Brain microvascular endothelial cell (primary cell): ENCODE measurements at regions not wholly inside any gene's neighbourhood (a gene's known extent, or its start where the extent isn't known, plus 50 kb on each side); places are given as distances from the start of the nearest gene placed in this dataset.

Experiments
- DNase-seq: peaks from one replicate; pipeline ENCODE4 v3.0.0-alpha.2; 2020
- H3K27ac ChIP-seq: fragments of 250-450 bp; sonication (Bioruptor Pico); 2 replicates; pipeline ENCODE4 v1.5.1; 2020; ENCODE audit warnings: mild to moderate bottlenecking, moderate library complexity
- H3K27me3 ChIP-seq: fragments of 250-450 bp; sonication (Bioruptor Pico); replicated peaks from 2 replicates; pipeline ENCODE4 v1.5.1; 2020; ENCODE audit warnings: mild to moderate bottlenecking
- H3K36me3 ChIP-seq: fragments of 250-450 bp; sonication (Bioruptor Pico); replicated peaks from 2 replicates; pipeline ENCODE4 v1.5.1; 2020; ENCODE audit warnings: mild to moderate bottlenecking
- H3K4me3 ChIP-seq: 2 replicates; pipeline ENCODE4 v1.5.1; 2011; ENCODE audit warnings: low read depth, mild to moderate bottlenecking, control low read depth, low read length, moderate library complexity
- CTCF ChIP-seq: IDR thresholded peaks from 2 replicates; pipeline ENCODE4 v1.5.1; 2011; ENCODE audit warnings: low read depth, mild to moderate bottlenecking, moderate library complexity, low read length, control low read depth, inconsistent platforms; ENCODE audit errors: missing control alignments
- in situ Hi-C: cut with HindIII; loops from 2 replicates; pipeline ENCODE4 v1.10.0; 2017; ENCODE audit warnings: low sequenced_read_pairs, low pct_ligation_motif_present

- DNase-seq = no peak
- in situ Hi-C loops = no loop called here
- Histone ChIP-seq H3K4me3 (no peak overlapping the region), H3K36me3 (no peaks in the 10 kb centered on the region), H3K27ac (no peak overlapping the region), H3K27me3 (no peaks in the 10 kb centered on the region)
- TF ChIP-seq CTCF = no peak
Measured at GRCh38 chr2:15809404-15809803, 130.9 kb upstream of the MYCN start.

- no peak overlapping the region for H3K27ac ChIP-seq
- no peak for TF ChIP-seq CTCF
- no peak for DNase-seq
- in situ Hi-C loops = no loop called here
- H3K4me3 ChIP-seq = no peak overlapping the region
- H3K36me3 ChIP-seq = no peaks in the 10 kb centered on the region
- no peaks in the 10 kb centered on the region for H3K27me3 ChIP-seq
Measured at GRCh38 chr2:15810477-15811150, 129.7 kb upstream of the MYCN start.

- Histone ChIP-seq H3K27ac (no peak overlapping the region), H3K4me3 (no peak overlapping the region), H3K36me3 (no peaks in the 10 kb centered on the region), H3K27me3 (no peaks in the 10 kb centered on the region)
- DNase-seq = no peak
- in situ Hi-C loops = no loop called here
- TF ChIP-seq CTCF = no peak
Measured at GRCh38 chr2:15811367-15811766, 129.0 kb upstream of the MYCN start.

GRCh38 chr2:15812187-15812780 is 128.1 kb upstream of the MYCN start:
- Histone ChIP-seq H3K27ac (no peak overlapping the region), H3K27me3 (no peaks in the 10 kb centered on the region), H3K36me3 (no peaks in the 10 kb centered on the region), H3K4me3 (no peak overlapping the region)
- TF ChIP-seq CTCF = no peak
- in situ Hi-C loops = no loop called here
- no peak for DNase-seq

GRCh38 chr2:15813481-15814266 is 126.7 kb upstream of the MYCN start:
- DNase-seq = no peak
- no peak for TF ChIP-seq CTCF
- Histone ChIP-seq H3K4me3 (no peak overlapping the region), H3K27ac (no peak overlapping the region), H3K36me3 (no peaks in the 10 kb centered on the region), H3K27me3 (no peaks in the 10 kb centered on the region)
- in situ Hi-C loops = no loop called here
